NCI-H2171 treated with DMSO at 0.1 percent for 48 hours (cell line): ENCODE measurements at regions not wholly inside any gene's neighbourhood (a gene's known extent, or its start where the extent isn't known, plus 50 kb on each side); places are given as distances from the start of the nearest gene placed in this dataset.

Experiments used
- DNase-seq: peaks from one replicate; lab custom pipeline; 2025; lab: John Stamatoyannopoulos, UW

GRCh38 chr9:80931163-80931562 is 758.2 kb downstream of the TLE1 start:
- DNase-seq: no peak

GRCh38 chr9:80928697-80929096 is 760.6 kb downstream of the TLE1 start:
- no peak for DNase-seq

- no peak for DNase-seq
Measured at GRCh38 chr9:80926611-80927010, 762.7 kb downstream of the TLE1 start.

- no peak for DNase-seq
Measured at GRCh38 chr9:80922544-80922943, 766.8 kb downstream of the TLE1 start.

GRCh38 chr9:80906728-80907127 is 782.6 kb downstream of the TLE1 start:
- DNase-seq: no peak

GRCh38 chr9:80899208-80899607 is 790.1 kb downstream of the TLE1 start:
- DNase-seq: no peak

GRCh38 chr9:80893190-80893589 is 796.2 kb downstream of the TLE1 start:
- no peak for DNase-seq

- DNase-seq: no peak
Measured at GRCh38 chr9:80892703-80893102, 796.6 kb downstream of the TLE1 start.

- DNase-seq: no peak
Measured at GRCh38 chr9:80890124-80890523, 799.2 kb downstream of the TLE1 start.

GRCh38 chr9:80885894-80886293 is 803.5 kb downstream of the TLE1 start:
- peak; percentile 65 for DNase-seq

- no peak for DNase-seq
Measured at GRCh38 chr9:80883826-80884579, 805.3 kb downstream of the TLE1 start.

GRCh38 chr9:80883426-80883825 is 805.9 kb downstream of the TLE1 start:
- no peak for DNase-seq

GRCh38 chr9:80881940-80882339 is 807.4 kb downstream of the TLE1 start:
- no peak for DNase-seq

- DNase-seq: no peak
Measured at GRCh38 chr9:80881320-80881719, 808.0 kb downstream of the TLE1 start.

- DNase-seq: no peak
Measured at GRCh38 chr9:80878556-80878955, 810.8 kb downstream of the TLE1 start.

GRCh38 chr9:80875947-80876346 is 813.4 kb downstream of the TLE1 start:
- DNase-seq: no peak

GRCh38 chr9:80874276-80874675 is 815.1 kb downstream of the TLE1 start:
- no peak for DNase-seq

GRCh38 chr9:80873861-80874260 is 815.5 kb downstream of the TLE1 start:
- no peak for DNase-seq

GRCh38 chr9:80871596-80871995 is 817.8 kb downstream of the TLE1 start:
- no peak for DNase-seq

GRCh38 chr9:80867731-80868130 is 821.6 kb downstream of the TLE1 start:
- DNase-seq: no peak

- DNase-seq: no peak
Measured at GRCh38 chr9:80866576-80867227, 822.6 kb downstream of the TLE1 start.

- no peak for DNase-seq
Measured at GRCh38 chr9:80866121-80866520, 823.2 kb downstream of the TLE1 start.

- no peak for DNase-seq
Measured at GRCh38 chr9:80843028-80843427, 846.3 kb downstream of the TLE1 start.

GRCh38 chr9:80842389-80842788 is 847.0 kb downstream of the TLE1 start:
- DNase-seq: no peak
